Sigmoid colon (tissue), 6 donors: ENCODE measurements at regions not wholly inside any gene's neighbourhood (a gene's known extent, or its start where the extent isn't known, plus 50 kb on each side); places are given as distances from the start of the nearest gene placed in this dataset.

Experiments
- DNase-seq: peaks from one replicate; pipeline ENCODE4 v3.0.0-alpha.2; 2019
- H3K27ac ChIP-seq, 4 donors: fragments of 200-600 bp; sonication (generic); one replicate each; pipeline ENCODE4 v1.5.1; 2016 to 2019; ENCODE audit warnings: mild to moderate bottlenecking in 1 of 4
- H3K27me3 ChIP-seq, 3 donors: fragments of 200-600 bp; sonication (generic); one replicate each; pipeline ENCODE4 v1.5.1; 2019; ENCODE audit warnings: mild to moderate bottlenecking in 1 of 3
- H3K36me3 ChIP-seq, 4 donors: fragments of 200-600 bp; sonication (generic); one replicate each; pipeline ENCODE4 v1.5.1; 2016 to 2019
- H3K4me1 ChIP-seq, 4 donors: fragments of 200-600 bp; sonication (generic); one replicate each; pipeline ENCODE4 v1.5.1; 2017 to 2019
- H3K4me3 ChIP-seq, 4 donors: fragments of 200-600 bp; sonication (generic); one replicate each; pipeline ENCODE4 v1.5.1; 2017 to 2019; ENCODE audit warnings: mild to moderate bottlenecking in 2 of 4, moderate library complexity in 1 of 4
- H3K9me3 ChIP-seq, 4 donors: fragments of 200-600 bp in 3 of 4; sonication (generic) in 3 of 4; one replicate each; pipeline versions ENCODE4 v1.5.1 to v1.6.1; 2013 to 2019
- CTCF ChIP-seq, 4 experiments: fragments of 450-650 bp in 3 of 4; fragments of 200-600 bp in 1 of 4; IDR thresholded peaks; one replicate each; pipeline ENCODE4 v1.5.1; 2016 to 2019; ENCODE audit warnings: antibody characterized with exemption in 4 of 4, mild to moderate bottlenecking in 3 of 4, moderate library complexity in 2 of 4
- EP300 ChIP-seq, 4 donors: sonication (generic); formaldehyde crosslinking; IDR thresholded peaks; one replicate each; pipeline ENCODE4 v1.6.1; 2017; ENCODE audit warnings: antibody characterized with exemption in 4 of 4
- POLR2A ChIP-seq, 2 donors: fragments of 450-650 bp; IDR thresholded peaks; one replicate each; pipeline ENCODE4 v1.6.1; 2016; ENCODE audit warnings: antibody characterized with exemption in 2 of 2, mild to moderate bottlenecking in 2 of 2, moderate library complexity in 2 of 2
- POLR2AphosphoS5 ChIP-seq, 4 donors: sonication (generic); formaldehyde crosslinking; IDR thresholded peaks; one replicate each; pipeline ENCODE4 v1.6.1; 2017; ENCODE audit warnings: antibody characterized with exemption in 4 of 4
- WGBS, 2 donors: extraction: QIAGEN DNeasy Blood & Tissue Kit; methylation state at CpG; one replicate each; pipeline ENCODE4 v1.1.7; 2013; 5-methylcytosine and 5-hydroxymethylcytosine counted together
- intact Hi-C: fragments of 100-400 bp; cut with DNase I; formaldehyde crosslinking; loops from one replicate; pipeline ENCODE4 v1.15.1; 2023
- donor health status: healthy with polysubstance abuse.
- donor health status: healthy.

GRCh38 chr1:30318864-30319718 is 404.3 kb downstream of the MATN1 start:
- DNase-seq = no peak
- peaks cover 0 to 28% (median 0%) of the 10 kb centered on the region in 3 donors for H3K27me3 ChIP-seq
- no peaks in the 10 kb centered on the region for H3K9me3 ChIP-seq
- intact Hi-C loops = no loop called here
- no peaks in the 10 kb centered on the region for H3K36me3 ChIP-seq
- 66 to 67% methylated on average over 18 of the region's 18 CpGs for WGBS, 2 donors
- no peak overlapping the region for H3K4me3 ChIP-seq
- no peak overlapping the region for H3K27ac ChIP-seq
- H3K4me1 ChIP-seq = no peaks in the 10 kb centered on the region
- TF ChIP-seq EP300 (IDR thresholded peaks at IDR 0.05) (no peak), CTCF (IDR thresholded peaks at IDR 0.05) (no peak), POLR2A (IDR thresholded peaks at IDR 0.05) (no peak), POLR2AphosphoS5 (IDR thresholded peaks at IDR 0.05) (no peak)

GRCh38 chr1:30318413-30318812 is 405.0 kb downstream of the MATN1 start:
- no peaks in the 10 kb centered on the region for H3K36me3 ChIP-seq
- no peak overlapping the region for H3K27ac ChIP-seq
- TF ChIP-seq CTCF (IDR thresholded peaks at IDR 0.05) (no peak), EP300 (IDR thresholded peaks at IDR 0.05) (no peak), POLR2A (IDR thresholded peaks at IDR 0.05) (no peak), POLR2AphosphoS5 (IDR thresholded peaks at IDR 0.05) (no peak)
- peaks cover 0 to 33% (median 0%) of the 10 kb centered on the region in 3 donors for H3K27me3 ChIP-seq
- DNase-seq = no peak
- 25 to 45% methylated on average over 8 of the region's 8 CpGs for WGBS, 2 donors
- intact Hi-C loops = no loop called here
- H3K9me3 ChIP-seq = no peaks in the 10 kb centered on the region
- H3K4me3 ChIP-seq = no peak overlapping the region
- H3K4me1 ChIP-seq = no peaks in the 10 kb centered on the region

- H3K27me3 ChIP-seq = peaks cover 0 to 38% (median 5%) of the 10 kb centered on the region in 3 donors
- no peaks in the 10 kb centered on the region for H3K36me3 ChIP-seq
- H3K4me1 ChIP-seq = no peaks in the 10 kb centered on the region
- no peak overlapping the region for H3K27ac ChIP-seq
- TF ChIP-seq POLR2AphosphoS5 (IDR thresholded peaks at IDR 0.05) = no peak
- no peak for TF ChIP-seq POLR2A (IDR thresholded peaks at IDR 0.05)
- TF ChIP-seq EP300 (IDR thresholded peaks at IDR 0.05) = no peak
- TF ChIP-seq CTCF (IDR thresholded peaks at IDR 0.05) = no peak
- no peak overlapping the region for H3K4me3 ChIP-seq
- DNase-seq = no peak
- H3K9me3 ChIP-seq = no peaks in the 10 kb centered on the region
- intact Hi-C loops = no loop called here
- 69 to 75% methylated on average over 8 of the region's 8 CpGs for WGBS, 2 donors
These were observed 405.5 kb downstream of the MATN1 start for GRCh38 chr1:30317921-30318320.

GRCh38 chr1:30316056-30316455 is 407.3 kb downstream of the MATN1 start:
- Histone ChIP-seq H3K36me3 (no peaks in the 10 kb centered on the region), H3K27ac (no peak overlapping the region), H3K9me3 (no peaks in the 10 kb centered on the region), H3K27me3 (peaks cover 0 to 47% (median 5%) of the 10 kb centered on the region in 3 donors), H3K4me3 (no peak overlapping the region), H3K4me1 (no peaks in the 10 kb centered on the region)
- no peak for TF ChIP-seq POLR2AphosphoS5 (IDR thresholded peaks at IDR 0.05)
- 78 to 82% methylated on average over 2 of the region's 2 CpGs for WGBS, 2 donors
- no peak for DNase-seq
- intact Hi-C loops = no loop called here

- intact Hi-C loops = no loop called here
- Histone ChIP-seq H3K36me3 (no peaks in the 10 kb centered on the region), H3K9me3 (no peaks in the 10 kb centered on the region), H3K4me3 (no peak overlapping the region), H3K4me1 (no peaks in the 10 kb centered on the region), H3K27ac (no peak overlapping the region), H3K27me3 (peaks cover 0 to 41% (median 5%) of the 10 kb centered on the region in 3 donors)
- no peak for TF ChIP-seq EP300 (IDR thresholded peaks at IDR 0.05)
- TF ChIP-seq POLR2A (IDR thresholded peaks at IDR 0.05) = no peak
- TF ChIP-seq POLR2AphosphoS5 (IDR thresholded peaks at IDR 0.05) = no peak
- TF ChIP-seq CTCF (IDR thresholded peaks at IDR 0.05) = no peak
- WGBS, 2 donors = 40 to 53% methylated on average over 4 of the region's 4 CpGs
- no peak for DNase-seq
These were observed 408.0 kb downstream of the MATN1 start for GRCh38 chr1:30315185-30315960.
